ENCODE measurements at regions not wholly inside any gene's neighbourhood (a gene's known extent, or its start where the extent isn't known, plus 50 kb on each side); places are given as distances from the start of the nearest gene placed in this dataset.

DNA sequence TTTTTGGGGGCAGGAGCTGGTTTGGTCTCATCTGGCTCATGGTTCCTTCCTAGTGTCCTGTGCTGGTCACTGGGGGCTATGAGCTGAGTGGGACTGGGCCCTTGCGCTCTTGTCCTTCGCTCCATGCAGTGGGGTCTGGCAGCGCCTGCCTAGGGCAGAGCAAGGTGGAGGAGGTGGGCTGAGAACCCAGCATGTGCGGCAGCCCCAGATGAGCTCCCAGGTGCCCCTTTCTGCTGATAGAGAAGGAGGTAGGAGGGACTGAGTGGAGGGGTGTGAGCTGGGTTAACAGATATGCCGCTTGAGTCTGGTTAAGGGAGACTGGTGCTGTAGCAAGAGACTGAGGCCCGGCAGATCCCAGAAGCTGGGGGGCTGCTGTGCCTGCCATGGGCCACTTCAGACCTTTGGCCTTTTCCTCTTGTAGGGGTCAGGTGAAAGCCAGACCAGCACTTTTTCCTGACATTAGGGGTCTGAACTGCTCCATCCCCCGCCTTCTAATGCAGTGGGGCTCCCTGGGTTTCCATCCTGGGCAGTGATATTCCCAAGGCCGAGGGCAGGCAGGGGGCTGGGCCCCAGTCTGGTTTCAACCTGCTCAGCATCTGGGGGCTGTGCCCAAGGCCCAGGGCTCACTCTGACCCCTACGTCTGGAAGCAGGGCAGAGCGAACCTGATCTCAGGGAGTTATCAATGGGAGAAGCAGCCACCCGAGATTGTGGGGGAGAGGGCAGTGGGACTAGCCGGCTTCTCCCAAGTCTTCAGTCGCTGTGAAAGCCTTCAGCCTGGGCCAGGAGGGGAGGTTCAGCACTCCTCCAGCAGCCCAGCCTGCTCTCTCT is 62.9 kb upstream of the PRR23C start:
- Histone ChIP-seq H4K20me1 (ENCODE audit: insufficient read depth, low read length) (no peaks in the 10 kb centered on the region), H3K4me3 (replicated peaks in 1 of 3; ENCODE audit: insufficient read depth in 1 of 3, low read depth in 2 of 3, low read length in 3 of 3) (no peak overlapping the region), H3K36me3 (replicated peaks in 1 of 2; ENCODE audit: control insufficient read depth in 1 of 2, insufficient read depth in 2 of 2, low read length in 2 of 2) (no peaks in the 10 kb centered on the region), H3K27me3 (ENCODE audit: control insufficient read depth in 1 of 2, insufficient read depth in 2 of 2, low read length in 2 of 2) (peaks cover 0 to 27% of the 10 kb centered on the region in 2 experiments; a peak in 3 of 5 replicates), H3K79me2 (ENCODE audit: insufficient read depth, low read length) (no peaks in the 10 kb centered on the region), H3K9ac (ENCODE audit: insufficient read depth, low read depth, low read length) (no peak overlapping the region), H3K27ac (ENCODE audit: extremely low read length, insufficient read depth, low read length) (no peak overlapping the region), H3K4me2 (ENCODE audit: low read depth, low read length) (no peak overlapping the region), H3K4me1 (ENCODE audit: insufficient read depth, low read length) (peaks cover 29% of the 10 kb centered on the region), H2AFZ (ENCODE audit: low read length) (no peak overlapping the region), H3K9me3 (ENCODE audit: low read length) (no peaks in the 10 kb centered on the region)
- FAIRE-seq (no peak), DNase-seq (ENCODE audit: low spot score) (no peak), ATAC-seq (no peak)
- CTCF ChIA-PET (ENCODE audit: low intra/inter-chr PET ratio, low total read pairs), result no interaction called here
- POLR2A ChIA-PET, result no interaction called here
- WGBS (ENCODE audit: low lambda C conversion rate), result 45% methylated on average over 9 of the region's 13 CpGs
- intact Hi-C loops (cut with micrococcal nuclease; ENCODE audit: unreplicated experiment), result no loop called here
- BruUV-seq (replicated peaks), result no TSS peak
- TF ChIP-seq KDM4B (CRISPR knock-in tag; IDR thresholded peaks at IDR 0.05), result no peak
- TF ChIP-seq, protein P1, sequence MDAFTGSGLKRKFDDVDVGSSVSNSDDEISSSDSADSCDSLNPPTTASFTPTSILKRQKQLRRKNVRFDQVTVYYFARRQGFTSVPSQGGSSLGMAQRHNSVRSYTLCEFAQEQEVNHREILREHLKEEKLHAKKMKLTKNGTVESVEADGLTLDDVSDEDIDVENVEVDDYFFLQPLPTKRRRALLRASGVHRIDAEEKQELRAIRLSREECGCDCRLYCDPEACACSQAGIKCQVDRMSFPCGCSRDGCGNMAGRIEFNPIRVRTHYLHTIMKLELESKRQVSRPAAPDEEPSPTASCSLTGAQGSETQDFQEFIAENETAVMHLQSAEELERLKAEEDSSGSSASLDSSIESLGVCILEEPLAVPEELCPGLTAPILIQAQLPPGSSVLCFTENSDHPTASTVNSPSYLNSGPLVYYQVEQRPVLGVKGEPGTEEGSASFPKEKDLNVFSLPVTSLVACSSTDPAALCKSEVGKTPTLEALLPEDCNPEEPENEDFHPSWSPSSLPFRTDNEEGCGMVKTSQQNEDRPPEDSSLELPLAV (CRISPR knock-in tag; conservative IDR thresholded peaks at IDR 0.05; ENCODE audit: low read depth), result no peak
- TF ChIP-seq RNF219 (CRISPR knock-in tag; IDR thresholded peaks at IDR 0.05), result no peak
- no peak for TF ChIP-seq CHCHD3 (CRISPR knock-in tag; IDR thresholded peaks at IDR 0.05)
- TF ChIP-seq SPEN (CRISPR knock-in tag; IDR thresholded peaks at IDR 0.05; ENCODE audit: low read depth), result no peak
- TF ChIP-seq, protein P2, sequence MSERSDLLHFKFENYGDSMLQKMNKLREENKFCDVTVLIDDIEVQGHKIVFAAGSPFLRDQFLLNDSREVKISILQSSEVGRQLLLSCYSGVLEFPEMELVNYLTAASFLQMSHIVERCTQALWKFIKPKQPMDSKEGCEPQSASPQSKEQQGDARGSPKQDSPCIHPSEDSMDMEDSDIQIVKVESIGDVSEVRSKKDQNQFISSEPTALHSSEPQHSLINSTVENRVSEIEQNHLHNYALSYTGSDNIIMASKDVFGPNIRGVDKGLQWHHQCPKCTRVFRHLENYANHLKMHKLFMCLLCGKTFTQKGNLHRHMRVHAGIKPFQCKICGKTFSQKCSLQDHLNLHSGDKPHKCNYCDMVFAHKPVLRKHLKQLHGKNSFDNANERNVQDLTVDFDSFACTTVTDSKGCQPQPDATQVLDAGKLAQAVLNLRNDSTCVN (CRISPR knock-in tag; IDR thresholded peaks at IDR 0.05; ENCODE audit: borderline replicate concordance), result no peak
- TF ChIP-seq ZNF33A (CRISPR knock-in tag; IDR thresholded peaks at IDR 0.05; ENCODE audit: borderline replicate concordance), result no peak
- TF ChIP-seq ZNF709 (CRISPR knock-in tag; IDR thresholded peaks at IDR 0.05), result no peak
- no peak for TF ChIP-seq AKAP8 (CRISPR knock-in tag; IDR thresholded peaks at IDR 0.05)
- in situ Hi-C loops (cut with HindIII; ENCODE audit: extremely low pct_ligation_motif_present, low pct_unique_long_range_greater_than_20kb), result loop anchor here (5.0 kb wide), 1 partner anchor 95 kb away; no protein-coding TSS in a partner anchor
